DOHH2 (cell line): ENCODE measurements at regions not wholly inside any gene's neighbourhood (a gene's known extent, or its start where the extent isn't known, plus 50 kb on each side); places are given as distances from the start of the nearest gene placed in this dataset.

Source experiments
- H3F3A ChIP-seq: fragments of 200-600 bp; sonication (generic), shearing (Covaris generic); 2 replicates; pipeline ENCODE4 v1.6.0; 2016; ENCODE audit warnings: antibody characterized with exemption, mild to moderate bottlenecking; ENCODE audit not compliant: control insufficient read depth, insufficient read depth
- H3K27ac ChIP-seq: fragments of 200-600 bp; sonication (generic); 2 replicates; pipeline ENCODE4 v1.5.1; 2014; ENCODE audit warnings: low read depth, mild to moderate bottlenecking, low read length, moderate library complexity
- H3K27me3 ChIP-seq: fragments of 200-600 bp; sonication (generic); 2 replicates; pipeline ENCODE4 v1.6.1; 2014; ENCODE audit warnings: mild to moderate bottlenecking, low read length, mixed read lengths; ENCODE audit not compliant: control insufficient read depth
- H3K36me3 ChIP-seq: fragments of 200-600 bp; sonication (generic); 2 replicates; pipeline ENCODE4 v1.6.1; 2014; ENCODE audit warnings: mild to moderate bottlenecking, low read length, moderate library complexity, mixed read lengths; ENCODE audit not compliant: control insufficient read depth
- H3K4me1 ChIP-seq: fragments of 200-600 bp; sonication (generic); 2 replicates; pipeline ENCODE4 v1.6.1; 2014; ENCODE audit warnings: mild to moderate bottlenecking, low read length, mixed read lengths; ENCODE audit not compliant: control insufficient read depth
- H3K4me2 ChIP-seq: fragments of 200-600 bp; sonication (generic); 2 replicates; pipeline ENCODE4 v1.6.0; 2014; ENCODE audit warnings: mild to moderate bottlenecking, low read length, moderate library complexity
- H3K4me3 ChIP-seq: fragments of 200-600 bp; sonication (generic); 2 replicates; pipeline ENCODE4 v1.5.1; 2014; ENCODE audit warnings: mild to moderate bottlenecking, low read length, mixed read lengths
- H3K79me2 ChIP-seq: fragments of 200-600 bp; sonication (generic); 2 replicates; pipeline ENCODE4 v1.6.1; 2014; ENCODE audit warnings: mild to moderate bottlenecking, low read length, mixed read lengths; ENCODE audit not compliant: control insufficient read depth
- H3K9me2 ChIP-seq: fragments of 200-600 bp; sonication (generic); replicated peaks from 2 replicates; pipeline ENCODE4 v1.6.1; 2014; ENCODE audit warnings: mild to moderate bottlenecking, low read length, mixed read lengths; ENCODE audit not compliant: control insufficient read depth
- H3K9me3 ChIP-seq: fragments of 200-600 bp; sonication (generic); 2 replicates; pipeline ENCODE4 v1.6.1; 2014; ENCODE audit warnings: antibody characterized with exemption, low read length, mixed read lengths; ENCODE audit not compliant: control insufficient read depth, insufficient read depth
- H4K20me1 ChIP-seq: fragments of 200-600 bp; sonication (generic); 2 replicates; pipeline ENCODE4 v1.6.0; 2014; ENCODE audit warnings: low read depth, mild to moderate bottlenecking, antibody characterized with exemption, low read length, moderate library complexity; ENCODE audit not compliant: control insufficient read depth, insufficient read depth
- EZH2phosphoT487 ChIP-seq: fragments of 200-600 bp; sonication (generic); IDR thresholded peaks from 2 replicates; pipeline ENCODE4 v1.6.1; 2017; ENCODE audit warnings: borderline replicate concordance, mild to moderate bottlenecking, antibody characterized with exemption, low read length, moderate library complexity, mixed read lengths
- TF ChIP-seq, protein P1 (sequence below): fragments of 200-600 bp; sonication (generic); IDR thresholded peaks from one replicate; pipeline ENCODE4 v1.5.1; 2014; ENCODE audit warnings: antibody characterized with exemption, mild to moderate bottlenecking, low read depth, low read length; ENCODE audit not compliant: poor library complexity, severe bottlenecking

DNA sequence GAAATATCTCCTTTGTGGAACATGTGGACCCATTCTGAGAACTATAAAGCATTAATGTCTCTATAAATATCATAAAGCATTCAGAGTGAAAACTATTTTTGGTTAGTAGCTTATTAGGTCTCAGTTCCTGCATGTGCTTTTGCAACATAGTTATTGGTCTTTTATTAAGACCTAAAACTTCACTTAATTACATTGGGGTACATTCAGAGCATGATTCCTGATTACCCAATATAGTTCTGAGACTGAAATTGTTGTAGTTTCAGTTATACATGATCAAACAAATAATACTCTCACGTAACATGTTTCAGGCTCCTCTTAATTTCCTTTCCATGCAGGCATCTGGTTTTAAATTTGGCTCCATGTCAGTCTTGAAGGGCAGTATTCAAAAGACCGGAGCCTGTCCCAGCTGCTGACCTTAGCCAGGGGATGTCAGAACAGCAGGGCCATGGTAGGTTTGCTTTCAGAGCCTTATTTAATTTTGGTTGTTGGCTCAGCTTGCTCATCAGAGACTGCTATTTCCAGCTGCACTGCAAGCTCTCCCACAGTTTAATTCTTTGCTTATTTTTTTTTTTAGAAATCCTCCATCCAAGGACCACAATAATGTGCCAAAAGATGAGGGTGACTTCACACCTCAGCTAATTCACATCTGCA is 447.8 kb upstream of the FZD8 start:
- H3K79me2 ChIP-seq: no peaks in the 10 kb centered on the region
- no peak overlapping the region for H3K4me3 ChIP-seq
- H3K4me1 ChIP-seq: no peaks in the 10 kb centered on the region
- TF ChIP-seq EZH2phosphoT487: no peak
- TF ChIP-seq, protein P1, sequence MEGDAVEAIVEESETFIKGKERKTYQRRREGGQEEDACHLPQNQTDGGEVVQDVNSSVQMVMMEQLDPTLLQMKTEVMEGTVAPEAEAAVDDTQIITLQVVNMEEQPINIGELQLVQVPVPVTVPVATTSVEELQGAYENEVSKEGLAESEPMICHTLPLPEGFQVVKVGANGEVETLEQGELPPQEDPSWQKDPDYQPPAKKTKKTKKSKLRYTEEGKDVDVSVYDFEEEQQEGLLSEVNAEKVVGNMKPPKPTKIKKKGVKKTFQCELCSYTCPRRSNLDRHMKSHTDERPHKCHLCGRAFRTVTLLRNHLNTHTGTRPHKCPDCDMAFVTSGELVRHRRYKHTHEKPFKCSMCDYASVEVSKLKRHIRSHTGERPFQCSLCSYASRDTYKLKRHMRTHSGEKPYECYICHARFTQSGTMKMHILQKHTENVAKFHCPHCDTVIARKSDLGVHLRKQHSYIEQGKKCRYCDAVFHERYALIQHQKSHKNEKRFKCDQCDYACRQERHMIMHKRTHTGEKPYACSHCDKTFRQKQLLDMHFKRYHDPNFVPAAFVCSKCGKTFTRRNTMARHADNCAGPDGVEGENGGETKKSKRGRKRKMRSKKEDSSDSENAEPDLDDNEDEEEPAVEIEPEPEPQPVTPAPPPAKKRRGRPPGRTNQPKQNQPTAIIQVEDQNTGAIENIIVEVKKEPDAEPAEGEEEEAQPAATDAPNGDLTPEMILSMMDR: no peak
- no peak overlapping the region for H3K4me2 ChIP-seq
- no peaks in the 10 kb centered on the region for H4K20me1 ChIP-seq
- H3K27ac ChIP-seq: no peak overlapping the region
- H3K36me3 ChIP-seq: no peaks in the 10 kb centered on the region
- H3K9me2 ChIP-seq: no peaks in the 10 kb centered on the region
- no peaks in the 10 kb centered on the region for H3F3A ChIP-seq
- H3K9me3 ChIP-seq: no peaks in the 10 kb centered on the region; the same call in 1 of the 2 replicates
- H3K27me3 ChIP-seq: no peaks in the 10 kb centered on the region

DNA sequence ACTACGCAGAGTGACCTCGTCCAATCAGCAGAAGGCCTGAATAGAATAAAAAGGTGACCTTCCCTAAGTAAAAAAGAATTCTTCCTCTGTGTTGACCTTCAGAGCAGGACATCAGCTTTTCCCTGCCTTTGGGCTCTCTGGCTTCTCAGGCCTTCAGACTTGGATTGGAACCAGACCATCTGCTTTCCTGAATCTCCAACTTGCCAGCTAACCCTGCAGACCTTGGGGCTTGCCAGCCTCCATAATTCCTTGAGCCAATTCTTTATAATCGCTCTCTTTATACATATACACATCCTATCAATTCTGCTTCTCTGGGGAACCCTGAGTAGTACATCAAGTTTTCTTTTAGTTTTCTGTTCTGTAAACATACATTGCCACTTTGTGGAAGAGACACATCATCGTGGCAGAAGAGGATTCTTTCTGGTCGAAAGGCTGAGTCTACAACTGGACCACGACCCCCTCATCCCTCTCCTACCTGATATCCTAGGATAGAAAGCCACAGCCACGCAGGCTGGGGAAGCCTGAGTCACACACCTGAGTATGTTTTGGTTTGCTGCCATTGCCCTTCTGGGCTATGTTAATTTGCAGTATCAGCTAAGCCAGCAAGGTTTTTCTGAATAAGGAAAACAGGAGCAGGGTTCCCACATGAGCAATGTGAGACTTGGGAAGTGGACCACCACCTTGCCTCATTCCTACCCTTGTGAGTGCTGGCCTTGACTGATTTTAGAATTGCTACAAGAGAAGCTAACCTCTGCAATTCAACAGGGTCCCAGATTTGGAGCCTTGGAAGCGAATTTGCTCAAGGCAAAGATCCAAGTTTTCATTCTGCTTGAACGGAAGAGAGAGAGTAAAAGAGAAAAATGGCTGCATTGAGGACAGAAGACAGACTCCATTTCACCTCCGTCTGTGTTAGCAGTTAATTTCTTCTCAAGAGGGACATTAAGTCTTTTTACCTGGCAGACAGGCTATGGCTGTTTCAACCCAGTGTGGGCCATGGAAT is 445.2 kb upstream of the FZD8 start:
- Histone ChIP-seq H3K4me2 (no peak overlapping the region), H3K9me3 (no peaks in the 10 kb centered on the region), H3K4me1 (no peaks in the 10 kb centered on the region), H3K27ac (no peak overlapping the region), H4K20me1 (no peaks in the 10 kb centered on the region), H3F3A (no peaks in the 10 kb centered on the region), H3K27me3 (no peaks in the 10 kb centered on the region), H3K9me2 (no peaks in the 10 kb centered on the region), H3K4me3 (no peak overlapping the region), H3K79me2 (no peaks in the 10 kb centered on the region), H3K36me3 (no peaks in the 10 kb centered on the region)
- TF ChIP-seq EZH2phosphoT487: no peak
- TF ChIP-seq, protein P1: no peak

DNA sequence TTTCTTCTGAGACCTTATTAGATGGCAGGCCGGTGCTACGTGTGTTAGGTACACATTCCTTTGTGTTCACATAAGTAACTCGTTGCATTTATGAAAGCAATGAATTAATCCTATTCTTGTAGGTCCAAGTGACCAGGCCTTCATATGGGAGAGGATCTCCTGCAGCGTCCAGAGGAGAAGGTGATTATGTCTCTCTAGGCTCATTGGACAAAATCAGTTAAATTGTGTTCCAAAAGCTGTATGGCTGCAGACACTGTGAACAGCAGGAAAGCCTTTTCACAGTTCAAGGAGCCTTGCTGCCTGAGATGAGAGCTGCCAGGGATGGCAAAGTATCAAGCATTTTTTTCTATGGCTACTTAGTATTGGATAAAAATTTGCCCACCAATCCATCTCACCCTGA is 433.1 kb upstream of the FZD8 start:
- H3K9me2 ChIP-seq: no peaks in the 10 kb centered on the region
- H4K20me1 ChIP-seq: no peaks in the 10 kb centered on the region
- no peak overlapping the region for H3K4me2 ChIP-seq
- no peak overlapping the region for H3K4me3 ChIP-seq
- no peaks in the 10 kb centered on the region for H3K4me1 ChIP-seq
- no peaks in the 10 kb centered on the region for H3K9me3 ChIP-seq
- no peaks in the 10 kb centered on the region for H3K27me3 ChIP-seq
- H3F3A ChIP-seq: no peaks in the 10 kb centered on the region
- no peaks in the 10 kb centered on the region for H3K79me2 ChIP-seq
- no peak for TF ChIP-seq EZH2phosphoT487
- TF ChIP-seq, protein P1: no peak
- no peaks in the 10 kb centered on the region for H3K36me3 ChIP-seq
- no peak overlapping the region for H3K27ac ChIP-seq
